ENCODE measurements at regions not wholly inside any gene's neighbourhood (a gene's known extent, or its start where the extent isn't known, plus 50 kb on each side); places are given as distances from the start of the nearest gene placed in this dataset.

- TF ChIP-seq, protein P1, sequence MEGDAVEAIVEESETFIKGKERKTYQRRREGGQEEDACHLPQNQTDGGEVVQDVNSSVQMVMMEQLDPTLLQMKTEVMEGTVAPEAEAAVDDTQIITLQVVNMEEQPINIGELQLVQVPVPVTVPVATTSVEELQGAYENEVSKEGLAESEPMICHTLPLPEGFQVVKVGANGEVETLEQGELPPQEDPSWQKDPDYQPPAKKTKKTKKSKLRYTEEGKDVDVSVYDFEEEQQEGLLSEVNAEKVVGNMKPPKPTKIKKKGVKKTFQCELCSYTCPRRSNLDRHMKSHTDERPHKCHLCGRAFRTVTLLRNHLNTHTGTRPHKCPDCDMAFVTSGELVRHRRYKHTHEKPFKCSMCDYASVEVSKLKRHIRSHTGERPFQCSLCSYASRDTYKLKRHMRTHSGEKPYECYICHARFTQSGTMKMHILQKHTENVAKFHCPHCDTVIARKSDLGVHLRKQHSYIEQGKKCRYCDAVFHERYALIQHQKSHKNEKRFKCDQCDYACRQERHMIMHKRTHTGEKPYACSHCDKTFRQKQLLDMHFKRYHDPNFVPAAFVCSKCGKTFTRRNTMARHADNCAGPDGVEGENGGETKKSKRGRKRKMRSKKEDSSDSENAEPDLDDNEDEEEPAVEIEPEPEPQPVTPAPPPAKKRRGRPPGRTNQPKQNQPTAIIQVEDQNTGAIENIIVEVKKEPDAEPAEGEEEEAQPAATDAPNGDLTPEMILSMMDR (IDR thresholded peaks at IDR 0.05; ENCODE audit: low read length), result no peak
- no peak for TF ChIP-seq EZH2 (optimal IDR thresholded peaks at IDR 0.05; ENCODE audit: low read depth, low read length)
Observed at GRCh38 chr12:97907504-97907903, 444.9 kb downstream of the RMST start.
